CD14-positive monocyte (primary cell): ENCODE measurements at regions not wholly inside any gene's neighbourhood (a gene's known extent, or its start where the extent isn't known, plus 50 kb on each side); places are given as distances from the start of the nearest gene placed in this dataset.

Experiments used
- DNase-seq, 3 donors: peaks; one replicate each; pipeline ENCODE4 v3.0.0-alpha.2; 2011 to 2022
- H2AFZ ChIP-seq: 2 replicates; pipeline ENCODE4 v1.6.0; 2012; ENCODE audit warnings: mild to moderate bottlenecking, low read depth, low read length, inconsistent platforms; ENCODE audit not compliant: insufficient read depth, poor library complexity, severe bottlenecking
- H3K27ac ChIP-seq, 2 donors: 1 replicate in 1 of 2; 2 replicates in 1 of 2; pipeline ENCODE4 v1.5.1; 2012 to 2013; ENCODE audit warnings: low read length in 2 of 2, control low read depth in 1 of 2, inconsistent platforms in 1 of 2, low read depth in 1 of 2, mild to moderate bottlenecking in 1 of 2
- H3K27me3 ChIP-seq, 2 donors: one replicate each; pipeline versions ENCODE4 v1.6.0 to v1.6.1; 2011 to 2013; ENCODE audit warnings: low read length in 2 of 2; ENCODE audit not compliant: control insufficient read depth in 2 of 2, insufficient read depth in 2 of 2
- H3K36me3 ChIP-seq, 2 donors: replicated peaks in 1 of 2; 1 replicate in 1 of 2; 2 replicates in 1 of 2; pipeline versions ENCODE4 v1.5.1 to v1.6.1; 2012 to 2013; ENCODE audit warnings: low read length in 2 of 2, control low read depth in 1 of 2, inconsistent platforms in 1 of 2, mild to moderate bottlenecking in 1 of 2; ENCODE audit not compliant: insufficient read depth in 2 of 2, control insufficient read depth in 1 of 2
- H3K4me1 ChIP-seq, 2 donors: 1 replicate in 1 of 2; 2 replicates in 1 of 2; pipeline versions ENCODE4 v1.5.1 to v1.6.1; 2012 to 2013; ENCODE audit warnings: low read length in 2 of 2, control low read depth in 1 of 2, inconsistent platforms in 1 of 2, mild to moderate bottlenecking in 1 of 2, moderate library complexity in 1 of 2; ENCODE audit not compliant: insufficient read depth in 2 of 2, control insufficient read depth in 1 of 2
- H3K4me2 ChIP-seq: replicated peaks from 2 replicates; pipeline ENCODE3; 2012; ENCODE audit warnings: low read length, moderate library complexity, mild to moderate bottlenecking; ENCODE audit not compliant: poor library complexity, severe bottlenecking; ENCODE audit errors: extremely low read depth
- H3K4me3 ChIP-seq, 3 experiments: fragments of 200-600 bp in 1 of 3; sonication (generic) in 1 of 3; replicated peaks in 1 of 3; 1 replicate in 2 of 3; 2 replicates in 1 of 3; pipeline ENCODE4 v1.5.1; 2011 to 2013; ENCODE audit warnings: low read length in 3 of 3, mild to moderate bottlenecking in 3 of 3, control low read depth in 2 of 3, low read depth in 2 of 3, inconsistent platforms in 1 of 3, moderate library complexity in 1 of 3
- H3K79me2 ChIP-seq: 2 replicates; pipeline ENCODE4 v1.6.0; 2012; ENCODE audit warnings: mild to moderate bottlenecking, control low read depth, inconsistent platforms, low read length, moderate library complexity; ENCODE audit not compliant: insufficient read depth
- H3K9ac ChIP-seq: 2 replicates; pipeline ENCODE4 v1.6.0; 2017; ENCODE audit warnings: low read length, mild to moderate bottlenecking; ENCODE audit not compliant: insufficient read depth, poor library complexity, severe bottlenecking
- H3K9me3 ChIP-seq, 2 donors: replicated peaks in 1 of 2; 1 replicate in 1 of 2; 2 replicates in 1 of 2; pipeline versions ENCODE4 v1.5.1 to v1.6.1; 2012 to 2013; ENCODE audit warnings: low read length in 2 of 2, control low read depth in 1 of 2; ENCODE audit not compliant: control insufficient read depth in 1 of 2, insufficient read depth in 1 of 2
- H4K20me1 ChIP-seq: 2 replicates; pipeline ENCODE4 v1.6.0; 2012; ENCODE audit warnings: mild to moderate bottlenecking, low read length, control low read depth, moderate library complexity; ENCODE audit not compliant: insufficient read depth
- H3K27ac Mint-ChIP-seq, 7 donors: one replicate each; pipeline ENCODE4 v1.8.0; 2020; ENCODE audit warnings: mild to moderate bottlenecking in 7 of 7, mixed read lengths in 7 of 7, moderate library complexity in 6 of 7, inconsistent platforms in 2 of 7
- H3K27me3 Mint-ChIP-seq, 3 donors: one replicate each; pipeline ENCODE4 v1.8.0; 2021 to 2022; ENCODE audit warnings: low read depth in 3 of 3, mild to moderate bottlenecking in 3 of 3, mixed read lengths in 3 of 3, moderate library complexity in 3 of 3, inconsistent platforms in 1 of 3
- H3K36me3 Mint-ChIP-seq, 2 donors: one replicate each; pipeline ENCODE4 v1.8.0; 2020; ENCODE audit warnings: mixed read lengths in 2 of 2, inconsistent platforms in 1 of 2, mild to moderate bottlenecking in 1 of 2
- H3K4me1 Mint-ChIP-seq: one replicate; pipeline ENCODE4 v1.8.0; 2020; ENCODE audit warnings: mild to moderate bottlenecking, mixed read lengths
- H3K4me3 Mint-ChIP-seq, 2 donors: one replicate each; pipeline ENCODE4 v1.8.0; 2020; ENCODE audit warnings: mild to moderate bottlenecking in 2 of 2, mixed read lengths in 2 of 2, moderate library complexity in 1 of 2
- H3K9me3 Mint-ChIP-seq, 7 donors: one replicate each; pipeline ENCODE4 v1.8.0; 2020 to 2022; ENCODE audit warnings: mixed read lengths in 7 of 7, mild to moderate bottlenecking in 6 of 7, moderate library complexity in 6 of 7, inconsistent platforms in 2 of 7
- WGBS: methylation state at CpG from one replicate; pipeline ENCODE4 v1.1.5; 2013; ENCODE audit warnings: missing lambda C conversion rate; ENCODE audit not compliant: insufficient coverage; 5-methylcytosine and 5-hydroxymethylcytosine counted together
- intact Hi-C, 2 donors: fragments of 100-400 bp; cut with micrococcal nuclease; formaldehyde crosslinking; loops; one replicate each; pipeline versions ENCODE4 v1.15.0 to v1.15.1; 2023
- TF ChIP-seq, protein P1 (sequence below): fragments of 200-600 bp; IDR thresholded peaks from one replicate; pipeline ENCODE4 v1.8.0; 2022; ENCODE audit warnings: antibody characterized with exemption, mild to moderate bottlenecking

DNA sequence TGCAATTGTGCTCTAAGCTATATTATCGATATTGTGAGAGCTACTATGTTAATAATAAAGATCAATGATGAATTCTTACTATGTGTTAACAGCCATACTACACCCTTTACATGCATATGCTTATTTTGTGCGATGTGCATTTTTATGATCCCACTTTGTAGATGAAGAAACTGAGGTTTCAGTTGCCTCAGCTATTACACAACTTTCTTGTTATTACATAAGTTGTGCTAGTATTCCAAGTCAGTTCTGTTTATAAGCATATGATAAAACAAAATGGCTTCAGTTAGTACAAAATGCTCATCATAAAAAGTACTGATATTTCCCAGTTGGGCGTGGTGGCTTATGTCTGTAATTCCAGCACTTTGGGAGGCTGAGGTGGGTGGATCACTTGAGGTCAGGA, 471.5 kb upstream of the DCN start:
- Histone ChIP-seq H3K79me2 (no peaks in the 10 kb centered on the region), H3K27me3 (no peaks in the 10 kb centered on the region), H3K36me3 (no peaks in the 10 kb centered on the region), H3K9ac (no peak overlapping the region), H3K9me3 (peaks cover 0 to 6% of the 10 kb centered on the region in 2 donors), H3K4me2 (no peak overlapping the region), H3K27ac (no peak overlapping the region), H3K4me1 (no peaks in the 10 kb centered on the region), H2AFZ (no peak overlapping the region), H4K20me1 (no peaks in the 10 kb centered on the region), H3K4me3 (no peak overlapping the region)
- Mint-ChIP-seq H3K27me3 (no peaks in the 10 kb centered on the region), H3K4me1 (no peaks in the 10 kb centered on the region), H3K9me3 (peaks cover 0 to 8% (median 1%) of the 10 kb centered on the region in 7 donors), H3K36me3 (no peaks in the 10 kb centered on the region), H3K4me3 (no peak overlapping the region), H3K27ac (no peak overlapping the region)
- intact Hi-C loops = no loop called here
- TF ChIP-seq, protein P1, sequence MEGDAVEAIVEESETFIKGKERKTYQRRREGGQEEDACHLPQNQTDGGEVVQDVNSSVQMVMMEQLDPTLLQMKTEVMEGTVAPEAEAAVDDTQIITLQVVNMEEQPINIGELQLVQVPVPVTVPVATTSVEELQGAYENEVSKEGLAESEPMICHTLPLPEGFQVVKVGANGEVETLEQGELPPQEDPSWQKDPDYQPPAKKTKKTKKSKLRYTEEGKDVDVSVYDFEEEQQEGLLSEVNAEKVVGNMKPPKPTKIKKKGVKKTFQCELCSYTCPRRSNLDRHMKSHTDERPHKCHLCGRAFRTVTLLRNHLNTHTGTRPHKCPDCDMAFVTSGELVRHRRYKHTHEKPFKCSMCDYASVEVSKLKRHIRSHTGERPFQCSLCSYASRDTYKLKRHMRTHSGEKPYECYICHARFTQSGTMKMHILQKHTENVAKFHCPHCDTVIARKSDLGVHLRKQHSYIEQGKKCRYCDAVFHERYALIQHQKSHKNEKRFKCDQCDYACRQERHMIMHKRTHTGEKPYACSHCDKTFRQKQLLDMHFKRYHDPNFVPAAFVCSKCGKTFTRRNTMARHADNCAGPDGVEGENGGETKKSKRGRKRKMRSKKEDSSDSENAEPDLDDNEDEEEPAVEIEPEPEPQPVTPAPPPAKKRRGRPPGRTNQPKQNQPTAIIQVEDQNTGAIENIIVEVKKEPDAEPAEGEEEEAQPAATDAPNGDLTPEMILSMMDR = no peak
- no CpG with 5 or more reads among the region's 3 CpGs for WGBS
- no peak for DNase-seq

DNA sequence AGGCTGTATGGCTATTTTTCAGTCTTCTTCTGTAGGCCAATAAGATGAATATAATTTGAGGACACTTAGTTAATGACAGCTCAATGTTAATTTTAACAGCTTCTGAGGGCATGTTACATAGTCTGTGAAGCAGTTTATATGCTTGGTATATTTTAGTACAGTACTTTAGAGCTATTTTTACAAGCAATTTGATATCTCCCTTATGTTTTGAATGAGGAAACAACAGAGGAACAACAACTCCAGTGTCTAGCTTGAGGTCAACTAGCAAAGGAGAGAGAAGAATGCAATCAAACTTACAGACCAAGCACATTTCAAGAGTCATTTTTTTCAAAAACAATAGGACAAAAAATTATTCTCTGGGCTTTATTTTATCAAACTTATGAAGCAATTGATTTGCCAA, 469.1 kb upstream of the DCN start:
- Histone ChIP-seq H3K9me3 (peaks cover 0 to 6% of the 10 kb centered on the region in 2 donors), H4K20me1 (no peaks in the 10 kb centered on the region), H3K27me3 (no peaks in the 10 kb centered on the region), H2AFZ (no peak overlapping the region), H3K36me3 (no peaks in the 10 kb centered on the region), H3K4me2 (no peak overlapping the region), H3K4me1 (no peaks in the 10 kb centered on the region), H3K79me2 (no peaks in the 10 kb centered on the region), H3K4me3 (no peak overlapping the region), H3K9ac (no peak overlapping the region), H3K27ac (no peak overlapping the region)
- Mint-ChIP-seq H3K9me3 (peaks cover 0 to 8% (median 0%) of the 10 kb centered on the region in 7 donors), H3K36me3 (no peaks in the 10 kb centered on the region), H3K4me1 (no peaks in the 10 kb centered on the region), H3K27ac (no peak overlapping the region), H3K27me3 (peaks cover 0 to 3% (median 2%) of the 10 kb centered on the region in 3 donors), H3K4me3 (no peak overlapping the region)
- TF ChIP-seq, protein P1 = no peak
- intact Hi-C loops = no loop called here
- DNase-seq = no peak
